ENCODE measurements at regions not wholly inside any gene's neighbourhood (a gene's known extent, or its start where the extent isn't known, plus 50 kb on each side); places are given as distances from the start of the nearest gene placed in this dataset.

DNA sequence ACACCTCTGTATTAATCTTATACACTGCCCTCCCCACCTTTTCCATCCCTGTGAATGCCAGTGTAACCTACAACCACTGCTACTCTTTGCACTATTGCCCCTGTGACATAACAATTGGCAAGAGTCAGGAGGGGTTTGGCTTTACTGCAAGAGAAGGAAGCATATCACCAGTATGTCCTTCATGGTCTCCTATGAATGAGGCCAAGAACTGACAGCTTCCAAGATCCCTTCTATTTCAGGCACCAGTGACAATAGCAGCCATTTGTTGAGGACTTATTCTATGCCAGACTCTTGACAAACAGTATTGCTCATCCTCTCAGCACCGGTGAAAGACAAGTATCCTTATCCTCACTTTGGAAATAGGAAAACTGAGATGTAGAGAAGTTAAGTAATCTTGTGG is 363.9 kb downstream of the MID1IP1 start:
- Mint-ChIP-seq H3K9me3 (peaks cover 19% of the 10 kb centered on the region), H3K27ac (no peak overlapping the region), H3K27me3 (ENCODE audit: low read depth, poor library complexity) (peaks cover 35% of the 10 kb centered on the region), H3K4me3 (no peak overlapping the region), H3K4me1 (peaks cover 24% of the 10 kb centered on the region), H3K36me3 (ENCODE audit: low read depth) (no peaks in the 10 kb centered on the region)
- no peak for DNase-seq
- no peak for TF ChIP-seq CTCF (IDR thresholded peaks at IDR 0.05)

- no peak for TF ChIP-seq CTCF (IDR thresholded peaks at IDR 0.05)
- no peak for DNase-seq
- H3K9me3 Mint-ChIP-seq: peaks cover 19% of the 10 kb centered on the region
- H3K36me3 Mint-ChIP-seq (ENCODE audit: low read depth): no peaks in the 10 kb centered on the region
- H3K4me3 Mint-ChIP-seq: no peak overlapping the region
- H3K27ac Mint-ChIP-seq: no peak overlapping the region
- H3K4me1 Mint-ChIP-seq: peaks cover 23% of the 10 kb centered on the region
- H3K27me3 Mint-ChIP-seq (ENCODE audit: low read depth, poor library complexity): peaks cover 35% of the 10 kb centered on the region
Observed at GRCh38 chrX:39165773-39166172, 364.5 kb downstream of the MID1IP1 start.

DNA sequence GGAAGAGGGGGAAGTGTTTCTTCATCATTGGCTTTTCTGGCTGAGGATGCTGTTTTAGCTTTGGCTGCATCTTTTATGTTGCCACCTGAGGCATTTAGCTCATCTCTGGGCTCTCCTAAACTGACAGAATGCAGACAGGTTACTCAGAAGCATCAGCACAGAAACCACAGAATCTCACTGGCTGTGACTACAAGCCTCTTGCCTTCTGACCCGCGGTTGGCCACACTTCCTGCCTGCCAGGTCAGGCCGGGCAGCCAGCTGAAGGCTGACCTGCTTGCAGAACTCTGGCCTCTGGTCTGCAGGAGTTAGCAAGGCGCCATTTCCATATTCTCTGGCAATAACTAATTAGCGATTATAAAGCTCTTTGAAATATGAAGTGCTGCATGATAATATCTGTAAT is 366.5 kb downstream of the MID1IP1 start:
- peaks cover 18% of the 10 kb centered on the region for H3K9me3 Mint-ChIP-seq
- peaks cover 25% of the 10 kb centered on the region for H3K27me3 Mint-ChIP-seq (ENCODE audit: low read depth, poor library complexity)
- no peak overlapping the region for H3K27ac Mint-ChIP-seq
- no peak for TF ChIP-seq CTCF (IDR thresholded peaks at IDR 0.05)
- no peak overlapping the region for H3K4me3 Mint-ChIP-seq
- H3K36me3 Mint-ChIP-seq (ENCODE audit: low read depth): no peaks in the 10 kb centered on the region
- DNase-seq: no peak
- peaks cover 22% of the 10 kb centered on the region for H3K4me1 Mint-ChIP-seq

- Mint-ChIP-seq H3K27me3 (ENCODE audit: low read depth, poor library complexity) (peaks cover 20% of the 10 kb centered on the region), H3K36me3 (ENCODE audit: low read depth) (no peaks in the 10 kb centered on the region), H3K9me3 (peaks cover 15% of the 10 kb centered on the region), H3K4me3 (no peak overlapping the region), H3K4me1 (peaks cover 17% of the 10 kb centered on the region), H3K27ac (no peak overlapping the region)
- DNase-seq: no peak
- no peak for TF ChIP-seq CTCF (IDR thresholded peaks at IDR 0.05)
Observed at GRCh38 chrX:39168609-39169008, 367.4 kb downstream of the MID1IP1 start.

DNA sequence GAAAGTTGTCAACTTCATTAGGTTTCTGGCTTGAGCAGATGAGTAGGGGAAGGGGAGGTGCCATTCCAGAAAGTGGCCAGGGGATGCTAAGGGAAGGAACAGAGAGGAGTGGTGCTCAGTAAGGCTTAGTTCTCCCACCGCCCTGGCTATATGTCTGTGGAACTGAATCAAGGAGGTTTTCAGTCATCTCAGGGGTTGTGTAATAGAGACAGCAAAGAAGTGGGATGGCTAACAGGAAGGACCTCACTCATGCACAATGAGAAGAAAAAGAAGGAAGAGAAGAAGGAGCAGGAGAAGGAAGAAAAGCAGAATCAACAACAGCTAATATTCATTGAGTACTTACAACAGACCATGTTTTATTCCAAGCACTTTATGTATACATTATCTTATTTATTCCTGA is 368.7 kb downstream of the MID1IP1 start:
- Mint-ChIP-seq H3K9me3 (peaks cover 17% of the 10 kb centered on the region), H3K4me1 (peaks cover 29% of the 10 kb centered on the region), H3K36me3 (ENCODE audit: low read depth) (no peaks in the 10 kb centered on the region), H3K27me3 (ENCODE audit: low read depth, poor library complexity) (peaks cover 16% of the 10 kb centered on the region), H3K4me3 (no peak overlapping the region), H3K27ac (no peak overlapping the region)
- DNase-seq: no peak
- TF ChIP-seq CTCF (IDR thresholded peaks at IDR 0.05): no peak

- H3K27ac Mint-ChIP-seq: no peak overlapping the region
- no peaks in the 10 kb centered on the region for H3K36me3 Mint-ChIP-seq (ENCODE audit: low read depth)
- no peak for TF ChIP-seq CTCF (IDR thresholded peaks at IDR 0.05)
- no peak for DNase-seq
- peaks cover 14% of the 10 kb centered on the region for H3K9me3 Mint-ChIP-seq
- peaks cover 14% of the 10 kb centered on the region for H3K27me3 Mint-ChIP-seq (ENCODE audit: low read depth, poor library complexity)
- H3K4me1 Mint-ChIP-seq: peaks cover 29% of the 10 kb centered on the region
- H3K4me3 Mint-ChIP-seq: no peak overlapping the region
Observed at GRCh38 chrX:39170464-39170863, 369.2 kb downstream of the MID1IP1 start.

Measured in nephron progenitor cell (in vitro differentiated cells).